ENCODE measurements at regions not wholly inside any gene's neighbourhood (a gene's known extent, or its start where the extent isn't known, plus 50 kb on each side); places are given as distances from the start of the nearest gene placed in this dataset.
"Not testable (repeated sequence)": the region's sequence is repeated elsewhere in the genome, so short reads cannot be mapped to it uniquely, and the experiment has no call there.

- not testable (repeated sequence) for H3K27me3 Mint-ChIP-seq; DNase-seq (ENCODE audit: low spot score in 2 of 2); H3K4me3 Mint-ChIP-seq; H3K36me3 Mint-ChIP-seq (ENCODE audit: insufficient read depth); H3K27ac Mint-ChIP-seq (ENCODE audit: low read depth); ATAC-seq (replicated peaks; ENCODE audit: extremely low read depth, poor library complexity, severe bottlenecking); H3K4me1 Mint-ChIP-seq
- H3K9me3 Mint-ChIP-seq: peaks cover 17% of the 10 kb centered on the region
Observed at GRCh38 chr10:108599317-108599716, 1324.0 kb downstream of the XPNPEP1 start.

- Mint-ChIP-seq H3K36me3 (ENCODE audit: insufficient read depth) (no peaks in the 10 kb centered on the region), H3K9me3 (peaks cover 17% of the 10 kb centered on the region), H3K4me1 (no peaks in the 10 kb centered on the region), H3K27ac (ENCODE audit: low read depth) (no peak overlapping the region), H3K27me3 (no peaks in the 10 kb centered on the region), H3K4me3 (no peak overlapping the region)
- ATAC-seq (replicated peaks; ENCODE audit: extremely low read depth, poor library complexity, severe bottlenecking) (no peak), DNase-seq (ENCODE audit: low spot score in 2 of 2) (no peak)
Observed at GRCh38 chr10:108598831-108599230, 1324.5 kb downstream of the XPNPEP1 start.

- no peak overlapping the region for H3K27ac Mint-ChIP-seq (ENCODE audit: low read depth)
- no peaks in the 10 kb centered on the region for H3K4me1 Mint-ChIP-seq
- no peak overlapping the region for H3K4me3 Mint-ChIP-seq
- no peaks in the 10 kb centered on the region for H3K36me3 Mint-ChIP-seq (ENCODE audit: insufficient read depth)
- ATAC-seq (replicated peaks; ENCODE audit: extremely low read depth, poor library complexity, severe bottlenecking) (no peak), DNase-seq (ENCODE audit: low spot score in 2 of 2) (no peak)
- H3K27me3 Mint-ChIP-seq: no peaks in the 10 kb centered on the region
- H3K9me3 Mint-ChIP-seq: peaks cover 17% of the 10 kb centered on the region
Observed at GRCh38 chr10:108598320-108598695, 1325.0 kb downstream of the XPNPEP1 start.

- Mint-ChIP-seq H3K27me3 (no peaks in the 10 kb centered on the region), H3K4me3 (no peak overlapping the region), H3K36me3 (ENCODE audit: insufficient read depth) (no peaks in the 10 kb centered on the region), H3K9me3 (peaks cover 18% of the 10 kb centered on the region), H3K4me1 (no peaks in the 10 kb centered on the region), H3K27ac (ENCODE audit: low read depth) (no peak overlapping the region)
- DNase-seq (ENCODE audit: low spot score in 2 of 2) (no peak), ATAC-seq (replicated peaks; ENCODE audit: extremely low read depth, poor library complexity, severe bottlenecking) (no peak)
Observed at GRCh38 chr10:108597657-108598319, 1325.5 kb downstream of the XPNPEP1 start.

GRCh38 chr10:108597031-108597430 lies 1326.3 kb downstream of the XPNPEP1 start:
- no peaks in the 10 kb centered on the region for H3K4me1 Mint-ChIP-seq

GRCh38 chr10:108592956-108593355 lies 1330.4 kb downstream of the XPNPEP1 start:
- ATAC-seq (replicated peaks; ENCODE audit: extremely low read depth, poor library complexity, severe bottlenecking) (no peak), DNase-seq (ENCODE audit: low spot score in 2 of 2) (no peak)
- Mint-ChIP-seq H3K9me3 (peaks cover 27% of the 10 kb centered on the region), H3K4me3 (no peak overlapping the region), H3K27me3 (no peaks in the 10 kb centered on the region), H3K36me3 (ENCODE audit: insufficient read depth) (no peaks in the 10 kb centered on the region), H3K4me1 (no peaks in the 10 kb centered on the region), H3K27ac (ENCODE audit: low read depth) (no peak overlapping the region)

More at GRCh38 chr10:108597031-108597430, 1326.3 kb downstream of the XPNPEP1 start:
- no peak for ATAC-seq (replicated peaks; ENCODE audit: extremely low read depth, poor library complexity, severe bottlenecking)
- Mint-ChIP-seq H3K27ac (ENCODE audit: low read depth) (no peak overlapping the region), H3K9me3 (peaks cover 20% of the 10 kb centered on the region), H3K36me3 (ENCODE audit: insufficient read depth) (no peaks in the 10 kb centered on the region), H3K27me3 (no peaks in the 10 kb centered on the region), H3K4me3 (no peak overlapping the region)
- DNase-seq (ENCODE audit: low spot score in 2 of 2): no peak

GRCh38 chr10:108591417-108591816 lies 1331.9 kb downstream of the XPNPEP1 start:
- H3K27ac Mint-ChIP-seq (ENCODE audit: low read depth): no peak overlapping the region

GRCh38 chr10:108586424-108586823 lies 1336.9 kb downstream of the XPNPEP1 start:
- no peaks in the 10 kb centered on the region for H3K4me1 Mint-ChIP-seq
- DNase-seq (ENCODE audit: low spot score in 2 of 2) (no peak), ATAC-seq (replicated peaks; ENCODE audit: extremely low read depth, poor library complexity, severe bottlenecking) (no peak)
- no peak overlapping the region for H3K27ac Mint-ChIP-seq (ENCODE audit: low read depth)
- peaks cover 43% of the 10 kb centered on the region for H3K9me3 Mint-ChIP-seq
- H3K27me3 Mint-ChIP-seq: no peaks in the 10 kb centered on the region
- H3K4me3 Mint-ChIP-seq: no peak overlapping the region
- H3K36me3 Mint-ChIP-seq (ENCODE audit: insufficient read depth): no peaks in the 10 kb centered on the region

More at GRCh38 chr10:108591417-108591816, 1331.9 kb downstream of the XPNPEP1 start:
- DNase-seq (ENCODE audit: low spot score in 2 of 2) (no peak), ATAC-seq (replicated peaks; ENCODE audit: extremely low read depth, poor library complexity, severe bottlenecking) (no peak)
- Mint-ChIP-seq H3K4me3 (no peak overlapping the region), H3K4me1 (no peaks in the 10 kb centered on the region), H3K36me3 (ENCODE audit: insufficient read depth) (no peaks in the 10 kb centered on the region), H3K27me3 (no peaks in the 10 kb centered on the region), H3K9me3 (peaks cover 23% of the 10 kb centered on the region)

- peaks cover 31% of the 10 kb centered on the region for H3K9me3 Mint-ChIP-seq
- H3K27ac Mint-ChIP-seq (ENCODE audit: low read depth): no peak overlapping the region
- no peaks in the 10 kb centered on the region for H3K27me3 Mint-ChIP-seq
- DNase-seq (ENCODE audit: low spot score in 2 of 2) (no peak), ATAC-seq (replicated peaks; ENCODE audit: extremely low read depth, poor library complexity, severe bottlenecking) (no peak)
- no peaks in the 10 kb centered on the region for H3K4me1 Mint-ChIP-seq
- no peaks in the 10 kb centered on the region for H3K36me3 Mint-ChIP-seq (ENCODE audit: insufficient read depth)
- no peak overlapping the region for H3K4me3 Mint-ChIP-seq
Observed at GRCh38 chr10:108583877-108584276, 1339.4 kb downstream of the XPNPEP1 start.

- H3K36me3 Mint-ChIP-seq (ENCODE audit: insufficient read depth): no peaks in the 10 kb centered on the region
- no peak overlapping the region for H3K4me3 Mint-ChIP-seq
- H3K27ac Mint-ChIP-seq (ENCODE audit: low read depth): no peak overlapping the region
- no peak for ATAC-seq (replicated peaks; ENCODE audit: extremely low read depth, poor library complexity, severe bottlenecking)
- no peak for DNase-seq (ENCODE audit: low spot score in 2 of 2)
- no peaks in the 10 kb centered on the region for H3K4me1 Mint-ChIP-seq
- no peaks in the 10 kb centered on the region for H3K27me3 Mint-ChIP-seq
- peaks cover 24% of the 10 kb centered on the region for H3K9me3 Mint-ChIP-seq
Observed at GRCh38 chr10:108582888-108583287, 1340.4 kb downstream of the XPNPEP1 start.

GRCh38 chr10:108582387-108582786 lies 1340.9 kb downstream of the XPNPEP1 start:
- no peaks in the 10 kb centered on the region for H3K4me1 Mint-ChIP-seq
- ATAC-seq (replicated peaks; ENCODE audit: extremely low read depth, poor library complexity, severe bottlenecking) (no peak), DNase-seq (ENCODE audit: low spot score in 2 of 2) (no peak)
- no peaks in the 10 kb centered on the region for H3K36me3 Mint-ChIP-seq (ENCODE audit: insufficient read depth)
- no peak overlapping the region for H3K27ac Mint-ChIP-seq (ENCODE audit: low read depth)
- H3K27me3 Mint-ChIP-seq: no peaks in the 10 kb centered on the region
- peaks cover 24% of the 10 kb centered on the region for H3K9me3 Mint-ChIP-seq
- no peak overlapping the region for H3K4me3 Mint-ChIP-seq

GRCh38 chr10:108578258-108578657 lies 1345.1 kb downstream of the XPNPEP1 start:
- Mint-ChIP-seq H3K4me3 (no peak overlapping the region), H3K9me3 (peaks cover 14% of the 10 kb centered on the region), H3K36me3 (ENCODE audit: insufficient read depth) (no peaks in the 10 kb centered on the region), H3K4me1 (no peaks in the 10 kb centered on the region), H3K27ac (ENCODE audit: low read depth) (no peak overlapping the region), H3K27me3 (no peaks in the 10 kb centered on the region)
- ATAC-seq (replicated peaks; ENCODE audit: extremely low read depth, poor library complexity, severe bottlenecking): no peak
- no peak for DNase-seq (ENCODE audit: low spot score in 2 of 2)

GRCh38 chr10:108574233-108574632 lies 1349.1 kb downstream of the XPNPEP1 start:
- no peaks in the 10 kb centered on the region for H3K4me1 Mint-ChIP-seq
- H3K36me3 Mint-ChIP-seq (ENCODE audit: insufficient read depth): no peaks in the 10 kb centered on the region
- no peaks in the 10 kb centered on the region for H3K27me3 Mint-ChIP-seq
- no peak overlapping the region for H3K27ac Mint-ChIP-seq (ENCODE audit: low read depth)
- DNase-seq (ENCODE audit: low spot score in 2 of 2) (no peak), ATAC-seq (replicated peaks; ENCODE audit: extremely low read depth, poor library complexity, severe bottlenecking) (no peak)
- no peaks in the 10 kb centered on the region for H3K9me3 Mint-ChIP-seq
- no peak overlapping the region for H3K4me3 Mint-ChIP-seq

Measured in central memory CD8-positive, alpha-beta T cell (primary cell).